HG03095 (cell line): ENCODE measurements at regions not wholly inside any gene's neighbourhood (a gene's known extent, or its start where the extent isn't known, plus 50 kb on each side); places are given as distances from the start of the nearest gene placed in this dataset.

Source experiments
- ATAC-seq: cut with Tn5 transposase; IDR thresholded peaks from one replicate; pipeline ENCODE4 v1.9.1; 2021; ENCODE audit warnings: moderate library complexity; ENCODE audit not compliant: unreplicated experiment

- no peak for ATAC-seq
Measured at GRCh38 chrX:139134316-139134715, 396.2 kb upstream of the F9 start.

DNA sequence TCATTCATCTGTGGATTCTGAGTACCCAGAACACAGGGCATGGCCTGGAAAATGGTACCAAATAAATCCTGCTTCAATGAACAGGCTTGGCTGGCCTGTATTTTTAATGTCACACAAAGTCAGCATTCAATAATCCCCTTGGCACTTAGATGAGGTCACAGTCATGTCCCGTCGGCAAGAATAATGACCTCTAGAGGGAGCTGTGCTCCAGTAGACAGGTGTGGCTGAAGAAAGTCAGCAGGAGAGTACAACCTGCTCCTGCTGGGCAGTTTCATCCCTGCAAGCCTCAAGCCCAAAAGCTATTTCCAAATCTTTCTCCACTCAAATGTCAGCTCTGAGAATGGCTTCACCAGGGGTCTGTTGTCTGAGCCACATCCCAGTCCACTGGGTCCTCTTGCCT lies 404.0 kb upstream of the F9 start:
- ATAC-seq: peak; percentile 87

- ATAC-seq: no peak
Measured at GRCh38 chrX:139125916-139126315, 404.6 kb upstream of the F9 start.

- no peak for ATAC-seq
Measured at GRCh38 chrX:139121616-139122286, 408.8 kb upstream of the F9 start.

GRCh38 chrX:139120760-139121159 lies 409.2 kb upstream of the FGF13 start:
- ATAC-seq: no peak

DNA sequence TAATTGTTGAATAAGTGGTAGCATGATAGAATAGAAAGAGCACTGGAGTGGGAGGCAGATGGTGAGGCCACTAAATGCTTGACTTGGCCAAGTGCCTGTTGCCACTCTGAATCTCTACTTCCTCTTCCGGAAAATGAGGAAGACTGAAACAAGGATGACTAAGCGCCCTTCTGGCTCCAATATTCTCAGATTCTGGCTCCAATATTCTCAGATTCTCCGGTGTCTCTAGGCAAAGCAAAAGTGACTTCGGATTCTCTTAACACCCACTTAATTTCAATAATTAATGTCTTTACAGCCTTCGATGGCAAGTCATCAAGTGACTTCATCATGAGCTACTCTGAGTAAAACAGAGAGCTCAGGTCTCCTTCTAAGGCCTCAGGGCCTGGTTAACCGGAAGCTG lies 402.2 kb upstream of the FGF13 start:
- no peak for ATAC-seq

- ATAC-seq: no peak
Measured at GRCh38 chrX:139112432-139112831, 400.9 kb upstream of the FGF13 start.

- ATAC-seq: no peak
Measured at GRCh38 chrX:139106069-139106468, 394.6 kb upstream of the FGF13 start.

GRCh38 chrX:139094671-139095592 lies 383.4 kb upstream of the FGF13 start:
- no peak for ATAC-seq

DNA sequence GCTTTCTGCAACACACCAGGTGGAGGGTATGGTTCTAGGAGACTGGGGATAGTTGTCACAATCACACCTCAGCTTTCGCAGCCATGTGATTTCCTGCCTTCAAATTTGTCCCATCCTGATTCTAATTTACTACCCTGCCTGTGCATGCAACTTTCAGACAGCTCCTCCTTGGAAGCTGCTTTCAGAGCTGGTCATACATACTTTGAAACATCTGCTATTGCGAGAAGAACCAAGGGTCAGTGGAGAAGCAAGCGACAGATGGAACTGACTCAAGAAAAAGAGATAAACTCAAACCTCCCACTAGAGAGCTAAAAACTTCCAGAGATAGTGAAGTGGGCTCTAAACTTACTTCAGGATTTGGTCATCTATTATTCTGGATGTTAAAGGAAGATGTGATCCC lies 381.7 kb upstream of the FGF13 start:
- ATAC-seq: no peak

DNA sequence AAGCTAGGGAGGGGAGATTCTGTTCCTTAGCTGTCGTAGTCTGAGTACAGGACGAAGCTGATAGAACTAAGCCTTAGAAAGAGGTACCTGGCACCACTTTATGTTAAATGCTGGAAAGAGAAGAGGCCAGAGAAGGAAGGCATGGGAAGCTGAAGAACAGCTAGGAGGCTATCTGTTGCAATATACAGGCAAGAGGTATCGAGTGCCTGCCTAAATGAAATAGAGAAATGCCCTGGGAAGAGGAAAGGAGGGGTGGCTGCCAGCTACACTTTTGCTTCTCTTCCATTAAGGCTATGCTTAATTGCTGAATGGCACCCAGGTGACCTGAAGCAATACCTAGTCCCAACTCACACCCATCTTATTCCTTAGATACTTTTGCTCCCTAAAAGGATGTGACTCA lies 380.4 kb upstream of the FGF13 start:
- no peak for ATAC-seq

GRCh38 chrX:139091066-139091465 lies 379.5 kb upstream of the FGF13 start:
- ATAC-seq: no peak

DNA sequence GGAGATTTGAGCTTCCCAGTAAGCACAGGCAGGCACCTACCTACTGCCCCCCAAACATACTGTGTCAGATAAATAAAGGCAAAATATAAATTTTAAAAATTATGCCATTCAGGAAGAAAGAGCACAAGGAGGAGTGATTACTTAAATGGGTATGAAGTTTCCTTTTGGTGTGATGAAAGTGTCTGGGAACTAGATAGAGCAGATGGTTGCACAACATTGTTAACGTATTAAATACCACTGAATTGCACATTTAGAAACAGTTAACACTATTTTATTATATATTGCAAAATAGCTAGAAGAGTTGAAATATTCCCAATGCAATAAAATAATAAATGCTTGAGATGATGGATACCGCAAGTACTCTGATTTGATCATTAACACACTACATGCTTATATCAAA lies 374.7 kb upstream of the FGF13 start:
- ATAC-seq: no peak

DNA sequence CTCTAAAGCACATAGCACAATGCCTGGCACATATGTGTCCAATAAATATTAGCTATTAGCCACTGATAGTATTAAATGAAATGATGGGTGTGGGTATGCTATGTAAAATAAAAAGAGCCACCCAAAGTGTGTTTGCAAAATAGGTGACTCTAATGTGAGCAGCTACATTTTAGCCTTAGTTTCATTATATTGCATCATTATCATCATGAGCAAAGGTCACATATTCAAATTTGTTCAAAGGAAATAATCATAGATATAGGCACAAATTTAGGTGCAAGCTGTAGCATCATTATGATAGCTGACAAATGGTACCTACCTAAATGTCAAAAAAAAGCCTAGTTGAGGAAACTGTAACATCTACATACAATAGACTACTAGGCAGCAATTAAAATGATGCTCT lies 373.9 kb upstream of the FGF13 start:
- no peak for ATAC-seq

- ATAC-seq: no peak
Measured at GRCh38 chrX:139083191-139083590, 371.7 kb upstream of the FGF13 start.

GRCh38 chrX:139081965-139082364 lies 370.4 kb upstream of the FGF13 start:
- no peak for ATAC-seq

DNA sequence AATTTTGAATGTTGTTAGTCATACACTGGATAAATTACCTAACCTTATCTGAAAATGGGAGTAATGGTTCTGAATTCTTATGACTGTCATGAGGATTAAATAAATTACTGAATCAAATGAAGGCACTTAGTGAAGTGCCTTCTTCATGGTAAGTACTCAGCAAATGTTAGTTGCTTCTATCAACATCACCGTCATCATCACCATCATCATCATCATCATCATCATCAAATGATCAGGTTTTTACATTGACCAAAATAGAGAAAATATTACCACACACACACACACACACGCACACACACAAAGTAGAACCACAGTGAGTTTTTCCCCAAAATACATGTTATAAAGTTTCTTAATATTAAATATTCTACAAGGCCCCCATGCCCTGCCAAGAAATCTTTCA lies 368.3 kb upstream of the FGF13 start:
- ATAC-seq: no peak

DNA sequence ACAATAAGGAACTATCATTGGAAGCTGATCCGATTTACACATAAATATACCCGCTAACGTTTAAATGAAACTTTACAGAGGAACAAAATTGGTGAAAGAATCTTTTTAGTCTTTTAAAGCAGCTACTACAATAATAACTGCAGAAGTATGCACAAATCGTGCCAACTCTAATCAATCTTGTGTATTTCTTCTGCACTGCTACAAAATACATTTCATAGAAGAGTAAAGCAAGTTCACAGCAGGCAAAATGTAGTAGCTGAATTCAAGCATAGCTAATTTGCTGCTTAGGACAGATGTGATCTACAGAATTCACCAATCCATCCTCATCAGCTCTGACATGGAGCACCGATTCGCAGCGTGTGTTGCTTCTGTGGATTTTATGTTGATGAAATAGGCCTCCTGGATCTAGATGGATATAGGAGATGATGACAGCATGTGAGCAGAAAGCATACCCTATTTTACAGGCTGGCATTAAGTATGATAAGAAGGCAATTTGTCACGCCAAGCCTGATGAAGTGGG lies 367.3 kb upstream of the FGF13 start:
- no peak for ATAC-seq

DNA sequence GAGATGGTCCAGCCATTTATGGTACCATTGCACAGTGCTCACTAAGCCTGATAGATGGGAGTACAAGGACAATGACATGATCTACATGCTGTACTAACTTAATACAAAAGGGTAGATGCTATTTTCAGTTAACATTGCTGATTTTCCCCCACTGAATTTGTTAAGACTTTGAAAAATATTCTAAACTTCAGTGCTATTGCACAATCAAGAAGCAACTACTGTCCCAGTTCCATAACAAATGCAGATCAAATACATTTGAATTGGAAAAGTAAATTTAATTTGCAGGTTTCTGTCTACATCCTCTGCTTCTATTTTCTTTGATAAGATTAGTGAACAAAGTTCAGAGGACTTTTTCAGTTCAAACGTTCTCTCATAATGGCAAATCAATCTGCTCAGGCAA lies 366.8 kb upstream of the FGF13 start:
- no peak for ATAC-seq

- ATAC-seq: no peak
Measured at GRCh38 chrX:139077281-139078250, 366.0 kb upstream of the FGF13 start.

- ATAC-seq: no peak
Measured at GRCh38 chrX:139063364-139063763, 351.8 kb upstream of the FGF13 start.
